Gastroesophageal sphincter (tissue), 4 donors: ENCODE measurements at regions not wholly inside any gene's neighbourhood (a gene's known extent, or its start where the extent isn't known, plus 50 kb on each side); places are given as distances from the start of the nearest gene placed in this dataset.

Source experiments
- ATAC-seq: fragments of 150-250 bp; one replicate; pipeline ENCODE4 v1.9.1; 2016; ENCODE audit warnings: mild to moderate bottlenecking, moderate library complexity
- H3K27ac ChIP-seq, 4 donors: fragments of 200-600 bp; sonication (generic) in 3 of 4; 1 replicate in 3 of 4; 2 replicates in 1 of 4; pipeline ENCODE4 v1.5.1; 2016 to 2019
- H3K27me3 ChIP-seq: fragments of 200-600 bp; sonication (generic); one replicate; pipeline ENCODE4 v1.5.1; 2019
- H3K36me3 ChIP-seq, 2 donors: fragments of 200-600 bp; sonication (generic); one replicate each; pipeline ENCODE4 v1.5.1; 2019; ENCODE audit warnings: control low read depth in 1 of 2
- H3K4me1 ChIP-seq, 3 donors: fragments of 200-600 bp; sonication (generic); 1 replicate in 2 of 3; 2 replicates in 1 of 3; pipeline ENCODE4 v1.5.1; 2016 to 2019; ENCODE audit warnings: control low read depth in 2 of 3
- H3K4me3 ChIP-seq, 2 donors: fragments of 200-600 bp; sonication (generic); one replicate each; pipeline ENCODE4 v1.5.1; 2019; ENCODE audit warnings: mild to moderate bottlenecking in 1 of 2, moderate library complexity in 1 of 2
- H3K9me3 ChIP-seq, 3 donors: fragments of 200-600 bp; sonication (generic); one replicate each; pipeline ENCODE4 v1.5.1; 2017 to 2019; ENCODE audit warnings: control low read depth in 2 of 3
- EP300 ChIP-seq: sonication (generic); formaldehyde crosslinking; IDR thresholded peaks from one replicate; pipeline ENCODE4 v1.6.1; 2017; ENCODE audit warnings: antibody characterized with exemption, mild to moderate bottlenecking
- POLR2A ChIP-seq, 2 donors: fragments of 450-650 bp; IDR thresholded peaks; one replicate each; pipeline ENCODE4 v1.6.1; 2017; ENCODE audit warnings: antibody characterized with exemption in 2 of 2, mild to moderate bottlenecking in 2 of 2, moderate library complexity in 1 of 2
- POLR2AphosphoS5 ChIP-seq: sonication (generic); formaldehyde crosslinking; IDR thresholded peaks from one replicate; pipeline ENCODE4 v1.6.1; 2017; ENCODE audit warnings: antibody characterized with exemption
- WGBS, 2 donors: methylation state at CpG; one replicate each; pipeline ENCODE4 v1.1.5; 2018; ENCODE audit warnings: low coverage in 1 of 2; 5-methylcytosine and 5-hydroxymethylcytosine counted together
- TF ChIP-seq, protein P1 (sequence below), 4 experiments: fragments of 200-600 bp in 2 of 4; fragments of 450-650 bp in 2 of 4; sonication (generic) in 1 of 4; IDR thresholded peaks; one replicate each; pipeline ENCODE4 v1.5.1; 2017 to 2019; ENCODE audit warnings: antibody characterized with exemption in 4 of 4, mild to moderate bottlenecking in 2 of 4, moderate library complexity in 2 of 4

DNA sequence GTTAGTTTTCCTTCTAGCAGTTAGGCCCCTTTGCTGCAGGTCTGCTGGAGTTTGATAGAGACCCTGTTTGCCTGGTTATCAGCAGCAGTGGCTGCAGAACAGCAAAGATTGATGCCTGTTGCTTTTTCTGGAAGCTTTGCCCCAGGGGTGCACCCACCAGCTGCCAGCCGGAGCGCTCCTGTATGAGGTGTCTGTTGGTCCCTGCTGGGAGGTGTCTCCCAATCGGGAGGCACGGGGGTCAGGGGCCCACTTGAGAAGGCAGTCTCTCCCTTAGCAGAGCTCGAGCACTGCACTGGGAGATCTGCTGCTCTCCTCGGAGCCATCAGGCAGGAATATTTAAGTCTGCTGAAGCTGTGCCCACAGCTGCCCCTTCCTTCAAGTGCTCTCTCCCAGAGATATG lies 825.3 kb upstream of the GRM7 start:
- WGBS, 2 donors = 100% methylated on average over 1 of the region's 6 CpGs; no CpG with 5 or more reads in 1 of the 2 donors
- TF ChIP-seq POLR2A (IDR thresholded peaks at IDR 0.05) = no peak
- TF ChIP-seq POLR2AphosphoS5 = no peak
- TF ChIP-seq, protein P1, sequence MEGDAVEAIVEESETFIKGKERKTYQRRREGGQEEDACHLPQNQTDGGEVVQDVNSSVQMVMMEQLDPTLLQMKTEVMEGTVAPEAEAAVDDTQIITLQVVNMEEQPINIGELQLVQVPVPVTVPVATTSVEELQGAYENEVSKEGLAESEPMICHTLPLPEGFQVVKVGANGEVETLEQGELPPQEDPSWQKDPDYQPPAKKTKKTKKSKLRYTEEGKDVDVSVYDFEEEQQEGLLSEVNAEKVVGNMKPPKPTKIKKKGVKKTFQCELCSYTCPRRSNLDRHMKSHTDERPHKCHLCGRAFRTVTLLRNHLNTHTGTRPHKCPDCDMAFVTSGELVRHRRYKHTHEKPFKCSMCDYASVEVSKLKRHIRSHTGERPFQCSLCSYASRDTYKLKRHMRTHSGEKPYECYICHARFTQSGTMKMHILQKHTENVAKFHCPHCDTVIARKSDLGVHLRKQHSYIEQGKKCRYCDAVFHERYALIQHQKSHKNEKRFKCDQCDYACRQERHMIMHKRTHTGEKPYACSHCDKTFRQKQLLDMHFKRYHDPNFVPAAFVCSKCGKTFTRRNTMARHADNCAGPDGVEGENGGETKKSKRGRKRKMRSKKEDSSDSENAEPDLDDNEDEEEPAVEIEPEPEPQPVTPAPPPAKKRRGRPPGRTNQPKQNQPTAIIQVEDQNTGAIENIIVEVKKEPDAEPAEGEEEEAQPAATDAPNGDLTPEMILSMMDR (IDR thresholded peaks at IDR 0.05) = no peak
- TF ChIP-seq EP300 = no peak
- H3K27ac ChIP-seq = no peak overlapping the region
- no peaks in the 10 kb centered on the region for H3K27me3 ChIP-seq
- H3K4me1 ChIP-seq = no peaks in the 10 kb centered on the region
- peaks cover 0 to 29% (median 0%) of the 10 kb centered on the region in 3 donors for H3K9me3 ChIP-seq
- no peak for ATAC-seq
- no peak overlapping the region for H3K4me3 ChIP-seq
- H3K36me3 ChIP-seq = no peaks in the 10 kb centered on the region

DNA sequence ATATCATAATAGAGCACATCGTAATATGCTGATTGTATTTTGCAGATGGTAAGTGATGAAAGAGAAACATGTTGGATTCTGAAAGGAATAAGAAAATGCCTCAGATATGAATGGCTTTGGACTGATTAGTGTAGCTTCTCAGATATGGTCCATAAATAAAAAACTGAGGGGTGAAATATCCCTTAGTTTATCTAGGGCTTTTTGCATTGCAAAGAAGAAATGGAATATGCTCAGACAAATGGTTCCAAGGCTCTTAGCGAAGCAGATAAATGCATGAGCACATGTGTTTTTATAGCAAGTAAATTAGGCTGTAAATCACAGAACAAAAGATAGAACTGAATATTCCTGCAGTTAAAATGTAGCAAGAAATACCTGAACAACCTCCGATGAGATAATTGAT lies 820.9 kb upstream of the GRM7 start:
- H3K4me3 ChIP-seq = no peak overlapping the region
- 92 to 93% methylated on average over 3 of the region's 3 CpGs for WGBS, 2 donors
- TF ChIP-seq EP300 (no peak), POLR2A (IDR thresholded peaks at IDR 0.05) (no peak), POLR2AphosphoS5 (no peak)
- TF ChIP-seq, protein P1 (IDR thresholded peaks at IDR 0.05) = no peak

DNA sequence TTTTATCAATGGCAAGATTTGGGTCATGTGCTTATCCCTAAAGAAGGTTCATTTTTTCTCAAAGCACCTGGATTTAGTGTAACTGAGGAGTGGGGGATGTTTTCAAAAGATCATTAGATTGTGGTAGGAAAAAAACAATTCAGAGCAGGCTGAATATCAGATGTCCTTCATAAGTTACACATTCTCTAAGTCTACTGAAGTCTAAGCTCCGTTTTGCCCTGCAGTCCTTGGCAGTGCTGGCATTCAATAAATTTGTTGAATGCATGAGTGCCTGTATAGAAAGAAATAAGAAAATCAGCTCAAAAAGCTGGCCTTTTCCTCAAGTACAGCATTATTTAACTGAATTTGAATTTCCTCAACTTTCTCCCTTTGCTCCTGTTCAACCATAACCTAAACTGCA lies 819.0 kb upstream of the GRM7 start:
- no peaks in the 10 kb centered on the region for H3K27me3 ChIP-seq
- TF ChIP-seq, protein P1 (IDR thresholded peaks at IDR 0.05) = no peak
- TF ChIP-seq POLR2AphosphoS5 = no peak
- no peak for TF ChIP-seq POLR2A (IDR thresholded peaks at IDR 0.05)
- no peak for TF ChIP-seq EP300
- no peak overlapping the region for H3K27ac ChIP-seq
- 67 to 82% methylated on average over 1 of the region's 1 CpG for WGBS, 2 donors
- H3K36me3 ChIP-seq = no peaks in the 10 kb centered on the region
- H3K4me3 ChIP-seq = no peak overlapping the region
- no peaks in the 10 kb centered on the region for H3K4me1 ChIP-seq
- H3K9me3 ChIP-seq = peaks cover 0 to 9% (median 0%) of the 10 kb centered on the region in 3 donors
- ATAC-seq = no peak

More for the DNA sequence above, 820.9 kb upstream of the GRM7 start:
- Histone ChIP-seq H3K27ac (no peak overlapping the region), H3K36me3 (no peaks in the 10 kb centered on the region), H3K9me3 (peaks cover 0 to 8% (median 0%) of the 10 kb centered on the region in 3 donors), H3K27me3 (no peaks in the 10 kb centered on the region), H3K4me1 (no peaks in the 10 kb centered on the region)
- no peak for ATAC-seq

DNA sequence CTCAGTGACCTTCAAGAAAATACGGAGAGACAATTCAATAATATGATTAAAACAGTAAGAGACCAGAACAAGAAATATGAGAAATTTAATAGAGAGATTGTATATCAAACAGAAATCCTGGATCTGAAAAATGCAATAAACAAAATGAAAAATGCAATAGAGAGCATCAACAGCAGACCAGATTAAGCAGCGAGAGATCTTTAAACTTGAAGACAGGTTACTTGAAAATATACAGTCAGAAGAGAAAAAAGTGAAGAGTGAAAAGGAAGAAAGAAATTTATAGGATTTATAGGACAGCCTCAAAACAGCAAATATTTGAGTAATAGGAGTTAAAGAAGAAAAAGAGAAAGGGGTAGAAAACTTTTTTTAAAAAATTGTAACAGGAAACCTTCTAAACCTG lies 813.9 kb upstream of the GRM7 start:
- Histone ChIP-seq H3K4me3 (no peak overlapping the region), H3K9me3 (peaks cover 0 to 31% (median 0%) of the 10 kb centered on the region in 3 donors), H3K4me1 (no peaks in the 10 kb centered on the region), H3K27me3 (no peaks in the 10 kb centered on the region), H3K27ac (no peak overlapping the region), H3K36me3 (no peaks in the 10 kb centered on the region)
- no peak for TF ChIP-seq POLR2A (IDR thresholded peaks at IDR 0.05)
- no peak for TF ChIP-seq EP300
- TF ChIP-seq POLR2AphosphoS5 = no peak
- TF ChIP-seq, protein P1 (IDR thresholded peaks at IDR 0.05) = no peak
- no peak for ATAC-seq
- 83 to 86% methylated on average over 1 to 2 of the region's 2 CpGs for WGBS, 2 donors

DNA sequence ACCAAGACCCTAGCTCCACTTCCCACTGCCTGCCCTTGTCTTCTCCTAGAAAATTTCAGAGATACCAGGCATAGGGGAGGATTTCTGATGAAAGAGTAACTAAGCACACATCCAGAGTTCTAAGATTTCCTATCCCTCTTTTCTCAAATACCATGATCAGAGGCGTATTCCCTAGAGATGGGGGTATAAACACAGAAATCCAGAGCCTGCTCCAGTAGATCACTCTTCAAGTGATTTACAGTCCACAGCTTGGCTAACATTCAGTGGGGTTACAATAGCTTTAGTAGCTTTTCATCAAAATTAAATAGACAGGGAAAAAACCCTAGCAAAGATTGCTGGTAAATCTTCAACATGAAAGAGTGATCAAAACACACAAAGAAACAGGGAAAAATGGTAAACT lies 800.7 kb upstream of the GRM7 start:
- Histone ChIP-seq H3K4me3 (no peak overlapping the region), H3K36me3 (no peaks in the 10 kb centered on the region), H3K27ac (no peak overlapping the region), H3K27me3 (no peaks in the 10 kb centered on the region), H3K4me1 (no peaks in the 10 kb centered on the region), H3K9me3 (no peaks in the 10 kb centered on the region)
- TF ChIP-seq POLR2AphosphoS5 = no peak
- TF ChIP-seq POLR2A (IDR thresholded peaks at IDR 0.05) = no peak
- TF ChIP-seq, protein P1 (IDR thresholded peaks at IDR 0.05) = no peak
- TF ChIP-seq EP300 = no peak
- ATAC-seq = no peak
- WGBS, 2 donors = 67 to 100% methylated on average over 1 of the region's 1 CpG
